Activated T-cell treated with anti-CD3 and anti-CD28 coated beads, Interleukin-2, amount 50 U/mL, for 48 hours (primary cell): ENCODE measurements at regions not wholly inside any gene's neighbourhood (a gene's known extent, or its start where the extent isn't known, plus 50 kb on each side); places are given as distances from the start of the nearest gene placed in this dataset.
A peak's percentile ranks its signal among the peaks of the same experiment; 100 is the strongest.

Experiments
- DNase-seq, 2 experiments: peaks; one replicate each; pipeline ENCODE4 v3.0.0-alpha.2; 2020

- DNase-seq, result no peak
Measured at GRCh38 chr9:131809941-131810344, 70.1 kb upstream of the RAPGEF1 start.

GRCh38 chr9:131808291-131808690 is 68.4 kb upstream of the RAPGEF1 start:
- no peak for DNase-seq

- DNase-seq, result no peak
Measured at GRCh38 chr9:131807144-131807983, 67.5 kb upstream of the RAPGEF1 start.

GRCh38 chr9:131805803-131806202 is 65.9 kb upstream of the RAPGEF1 start:
- no peak for DNase-seq

- DNase-seq, result no peak
Measured at GRCh38 chr9:131804826-131805225, 65.0 kb upstream of the RAPGEF1 start.

- DNase-seq, result no peak
Measured at GRCh38 chr9:131803758-131804411, 64.0 kb upstream of the RAPGEF1 start.

- DNase-seq, result no peak
Measured at GRCh38 chr9:131801810-131802209, 61.9 kb upstream of the RAPGEF1 start.

GRCh38 chr9:131800843-131801242 is 61.0 kb upstream of the RAPGEF1 start:
- no peak for DNase-seq

GRCh38 chr9:131800366-131800765 is 60.5 kb upstream of the RAPGEF1 start:
- DNase-seq, result no peak

GRCh38 chr9:131799177-131799823 is 59.4 kb upstream of the RAPGEF1 start:
- peak; percentile 58 to 59 for DNase-seq

GRCh38 chr9:131798246-131798645 is 58.4 kb upstream of the RAPGEF1 start:
- DNase-seq, result no peak

GRCh38 chr9:131794393-131794792 is 54.5 kb upstream of the RAPGEF1 start:
- DNase-seq, result no peak

GRCh38 chr9:131791542-131792254 is 51.8 kb upstream of the RAPGEF1 start:
- no peak for DNase-seq
